Sigmoid colon (tissue), 3 donors: ENCODE measurements at regions not wholly inside any gene's neighbourhood (a gene's known extent, or its start where the extent isn't known, plus 50 kb on each side); places are given as distances from the start of the nearest gene placed in this dataset.

Experiments
- CTCF ChIP-seq, 4 experiments: fragments of 450-650 bp in 3 of 4; fragments of 200-600 bp in 1 of 4; IDR thresholded peaks; one replicate each; pipeline ENCODE4 v1.5.1; 2016 to 2019; ENCODE audit warnings: antibody characterized with exemption in 4 of 4, mild to moderate bottlenecking in 3 of 4, moderate library complexity in 2 of 4
- POLR2A ChIP-seq, 2 donors: fragments of 450-650 bp; IDR thresholded peaks; one replicate each; pipeline ENCODE4 v1.6.1; 2016; ENCODE audit warnings: antibody characterized with exemption in 2 of 2, mild to moderate bottlenecking in 2 of 2, moderate library complexity in 2 of 2

GRCh38 chr6:91305755-91306154 is 718.9 kb upstream of the MAP3K7 start:
- TF ChIP-seq POLR2A (IDR thresholded peaks at IDR 0.05) = no peak
- TF ChIP-seq CTCF (IDR thresholded peaks at IDR 0.05) = no peak
